Heart right ventricle (tissue), 16 donors: ENCODE measurements at regions not wholly inside any gene's neighbourhood (a gene's known extent, or its start where the extent isn't known, plus 50 kb on each side); places are given as distances from the start of the nearest gene placed in this dataset.

ENCODE experiments used
- ATAC-seq, 8 donors: fragments of 200-7000 bp; cut with Tn5 transposase; one replicate each; pipeline ENCODE4 v1.9.1; 2020; ENCODE audit warnings: mild to moderate bottlenecking in 8 of 8, moderate library complexity in 8 of 8, moderate number of reproducible peaks in 1 of 8
- DNase-seq, 2 donors: peaks; one replicate each; pipeline ENCODE4 v3.0.0-alpha.2; 2020
- H3K27ac ChIP-seq, 10 donors: fragments of 200-600 bp; sonication (generic) in 2 of 10; one replicate each; pipeline versions ENCODE4 v1.5.0 to v1.8.0; 2020 to 2022; ENCODE audit warnings: mild to moderate bottlenecking in 3 of 10
- H3K27me3 ChIP-seq, 7 donors: fragments of 200-600 bp; one replicate each; pipeline ENCODE4 v1.8.0; 2021 to 2022; ENCODE audit warnings: mild to moderate bottlenecking in 2 of 7
- H3K36me3 ChIP-seq, 9 donors: fragments of 200-600 bp; sonication (generic) in 1 of 9; one replicate each; pipeline versions ENCODE4 v1.5.0 to v1.8.0; 2020 to 2022; ENCODE audit warnings: mild to moderate bottlenecking in 2 of 9
- H3K4me1 ChIP-seq, 9 donors: fragments of 200-600 bp; sonication (generic) in 1 of 9; one replicate each; pipeline versions ENCODE4 v1.5.0 to v1.8.0; 2020 to 2022; ENCODE audit warnings: mild to moderate bottlenecking in 4 of 9
- H3K4me3 ChIP-seq, 10 donors: fragments of 200-600 bp; sonication (generic) in 2 of 10; one replicate each; pipeline versions ENCODE4 v1.5.0 to v1.8.0; 2020 to 2022; ENCODE audit warnings: mild to moderate bottlenecking in 7 of 10, moderate library complexity in 2 of 10
- H3K9me3 ChIP-seq, 11 donors: fragments of 200-600 bp in 10 of 11; sonication (generic) in 2 of 11; one replicate each; pipeline versions ENCODE4 v1.5.0 to v1.8.0; 2013 to 2022; ENCODE audit warnings: mild to moderate bottlenecking in 2 of 11, control low read depth in 1 of 11, moderate library complexity in 1 of 11
- WGBS, 2 donors: extraction: QIAGEN DNeasy Blood & Tissue Kit; methylation state at CpG; one replicate each; pipeline ENCODE4 v1.1.7; 2013; ENCODE audit warnings: inconsistent platforms in 1 of 2; 5-methylcytosine and 5-hydroxymethylcytosine counted together
- intact Hi-C, 10 donors: fragments of 100-400 bp; cut with DNase I; formaldehyde crosslinking; loops; one replicate each; pipeline versions ENCODE4 v1.11.1 to v1.14.2; 2022
- TF ChIP-seq, protein P1 (sequence below), 9 donors: fragments of 200-600 bp; sonication (generic) in 2 of 9; IDR thresholded peaks; one replicate each; pipeline versions ENCODE4 v1.5.0 to v1.8.0; 2021 to 2022; ENCODE audit warnings: antibody characterized with exemption in 9 of 9, mild to moderate bottlenecking in 5 of 9, moderate library complexity in 1 of 9
- donor health status: Arrhythmogenic right ventricular cardiomyopathy.
- donor health status: ischemic (EF 13 %, LVEDD 7.1; RV severe dilation, severe dysfunction).
- donor health status: healthy with polysubstance abuse.
- donor health status: DM: no; HTN: yes; CAD: no.
- donor health status: DM: no; HTN: no; CAD: no.
- donor health status: ischemic (EF 25% LVEDD 6.9; RV normal size, moderate dysfunction).
- donor health status: ischemic (EF 25% LVEDD 5.7; RV mildly dilated, moderate dysfunction).
- donor health status: healthy.
- donor health status: DM: yes; HTN: yes; CAD: no.
- donor health status: Ischemic cardiomyopathy.
- donor health status: ischemic (EF 35%, LVEDD 5.7; RV mildly dilated, moderate dysfunction).
- donor health status: nonischemic (EF 11% LVEDD 7.7; RV severe dilation, severe dysfunction).
- donor health status: DM: yes; HTN: yes; CAD: no.
- donor health status: PGD.
- donor health status: ischemic (EF 29% LVEDD 5.4; RV normal size, mild dysfunction).
- donor health status: nonischemic (EF 23%, LVEDD 6.1; RV moderate dilation, normal function).

DNA sequence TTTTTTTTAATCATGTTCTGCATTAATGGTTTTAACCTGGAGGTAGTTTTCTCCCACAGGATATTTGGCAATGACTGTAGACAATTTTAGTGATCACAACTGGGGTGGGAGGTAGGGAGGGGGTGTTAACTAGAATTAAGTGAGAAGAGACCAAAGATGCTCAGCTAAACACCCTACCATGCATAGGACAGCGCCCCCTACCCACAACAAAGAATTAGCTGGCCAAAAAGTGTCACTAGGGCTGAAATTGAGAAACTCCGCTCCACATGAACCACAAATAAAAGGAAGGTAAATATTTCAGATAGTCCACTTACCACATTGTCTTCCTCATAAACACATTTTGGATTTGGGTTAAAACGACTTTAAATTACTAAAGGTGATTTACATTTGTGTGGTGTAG is 942.6 kb downstream of the SUCLG1 start:
- ATAC-seq: no peak
- Histone ChIP-seq H3K4me1 (no peaks in the 10 kb centered on the region), H3K27me3 (no peaks in the 10 kb centered on the region), H3K4me3 (no peak overlapping the region), H3K9me3 (peaks cover 0 to 29% (median 0%) of the 10 kb centered on the region in 11 donors), H3K36me3 (no peaks in the 10 kb centered on the region), H3K27ac (no peak overlapping the region)
- TF ChIP-seq, protein P1, sequence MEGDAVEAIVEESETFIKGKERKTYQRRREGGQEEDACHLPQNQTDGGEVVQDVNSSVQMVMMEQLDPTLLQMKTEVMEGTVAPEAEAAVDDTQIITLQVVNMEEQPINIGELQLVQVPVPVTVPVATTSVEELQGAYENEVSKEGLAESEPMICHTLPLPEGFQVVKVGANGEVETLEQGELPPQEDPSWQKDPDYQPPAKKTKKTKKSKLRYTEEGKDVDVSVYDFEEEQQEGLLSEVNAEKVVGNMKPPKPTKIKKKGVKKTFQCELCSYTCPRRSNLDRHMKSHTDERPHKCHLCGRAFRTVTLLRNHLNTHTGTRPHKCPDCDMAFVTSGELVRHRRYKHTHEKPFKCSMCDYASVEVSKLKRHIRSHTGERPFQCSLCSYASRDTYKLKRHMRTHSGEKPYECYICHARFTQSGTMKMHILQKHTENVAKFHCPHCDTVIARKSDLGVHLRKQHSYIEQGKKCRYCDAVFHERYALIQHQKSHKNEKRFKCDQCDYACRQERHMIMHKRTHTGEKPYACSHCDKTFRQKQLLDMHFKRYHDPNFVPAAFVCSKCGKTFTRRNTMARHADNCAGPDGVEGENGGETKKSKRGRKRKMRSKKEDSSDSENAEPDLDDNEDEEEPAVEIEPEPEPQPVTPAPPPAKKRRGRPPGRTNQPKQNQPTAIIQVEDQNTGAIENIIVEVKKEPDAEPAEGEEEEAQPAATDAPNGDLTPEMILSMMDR (IDR thresholded peaks at IDR 0.05): no peak
- no peak for DNase-seq
- intact Hi-C loops: no loop called here
- 48 to 51% methylated on average over 3 of the region's 3 CpGs for WGBS, 2 donors

DNA sequence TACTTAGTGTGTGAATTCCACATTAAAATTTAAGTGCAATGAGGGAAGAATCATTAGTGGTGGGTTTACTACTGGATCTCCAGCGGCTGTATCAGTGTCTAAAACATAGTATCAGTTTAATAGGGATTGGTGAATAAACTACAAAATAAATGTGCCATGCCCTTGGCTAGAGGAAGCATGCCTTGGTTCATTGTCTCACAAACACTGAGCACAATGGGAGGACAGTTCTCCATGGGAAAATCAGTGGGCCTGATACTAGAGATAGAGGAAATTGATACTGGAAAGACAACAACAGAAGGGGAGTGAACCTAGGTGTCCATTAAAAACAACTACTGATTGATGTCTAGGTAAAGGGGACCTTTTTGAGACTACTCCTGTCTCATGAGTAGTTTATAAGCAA is 971.6 kb downstream of the SUCLG1 start:
- TF ChIP-seq, protein P1 (IDR thresholded peaks at IDR 0.05): no peak
- no peak for DNase-seq
- no peaks in the 10 kb centered on the region for H3K36me3 ChIP-seq
- H3K9me3 ChIP-seq: peaks cover 0 to 15% (median 0%) of the 10 kb centered on the region in 11 donors
- no peak overlapping the region for H3K4me3 ChIP-seq
- H3K4me1 ChIP-seq: no peaks in the 10 kb centered on the region
- intact Hi-C loops: no loop called here
- H3K27ac ChIP-seq: no peak overlapping the region
- H3K27me3 ChIP-seq: no peaks in the 10 kb centered on the region
- WGBS, 2 donors: 73 to 89% methylated on average over 1 of the region's 1 CpG
- ATAC-seq: no peak

DNA sequence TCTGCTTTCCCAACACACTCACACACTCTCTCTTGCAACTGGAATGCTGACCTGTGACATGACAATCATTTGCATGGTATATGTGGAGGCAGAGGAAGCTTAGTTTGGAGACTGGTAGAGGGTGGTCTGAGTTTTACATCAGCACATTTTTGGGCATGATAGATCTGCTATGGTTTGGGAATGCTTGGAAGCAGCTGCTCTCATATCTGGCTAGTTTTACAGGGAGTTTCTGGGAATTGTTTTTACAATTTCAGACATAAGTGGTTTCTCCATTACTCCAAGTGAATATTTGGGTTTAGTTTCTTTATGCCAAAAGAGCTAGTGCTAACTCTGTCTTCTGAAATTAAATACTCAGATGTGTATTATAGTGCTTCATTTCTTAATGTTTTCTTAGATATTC is 977.6 kb downstream of the SUCLG1 start:
- TF ChIP-seq, protein P1 (IDR thresholded peaks at IDR 0.05): no peak
- intact Hi-C loops: no loop called here
- Histone ChIP-seq H3K4me1 (no peaks in the 10 kb centered on the region), H3K27ac (no peak overlapping the region), H3K9me3 (no peaks in the 10 kb centered on the region), H3K4me3 (no peak overlapping the region), H3K27me3 (no peaks in the 10 kb centered on the region), H3K36me3 (no peaks in the 10 kb centered on the region)
- no peak for DNase-seq
- no peak for ATAC-seq

DNA sequence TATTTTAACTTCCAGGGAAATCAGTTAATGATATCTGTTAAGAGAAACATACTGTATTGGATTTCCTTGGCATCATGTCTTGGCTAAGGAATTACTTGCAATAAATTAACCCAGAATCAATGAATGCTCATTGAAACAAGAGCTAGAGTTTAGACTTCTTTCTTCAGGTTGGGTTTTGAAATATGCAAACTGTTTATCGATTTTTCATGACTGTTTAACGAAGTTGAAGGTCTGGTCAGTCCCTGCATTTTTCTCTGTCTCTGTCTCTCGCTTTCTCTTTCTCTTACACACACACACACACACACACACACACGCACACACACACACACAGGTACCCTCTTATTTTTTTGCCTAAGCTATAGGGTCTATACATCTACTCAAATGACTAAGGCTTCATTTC is 981.0 kb downstream of the SUCLG1 start:
- TF ChIP-seq, protein P1 (IDR thresholded peaks at IDR 0.05): no peak
- ATAC-seq (no peak), DNase-seq (no peak)
- no peak overlapping the region for H3K27ac ChIP-seq
- intact Hi-C loops: no loop called here
- H3K36me3 ChIP-seq: no peaks in the 10 kb centered on the region
- no peak overlapping the region for H3K4me3 ChIP-seq
- no peaks in the 10 kb centered on the region for H3K4me1 ChIP-seq
- WGBS, 2 donors: 52 to 70% methylated on average over 4 of the region's 4 CpGs
- no peaks in the 10 kb centered on the region for H3K27me3 ChIP-seq
- H3K9me3 ChIP-seq: no peaks in the 10 kb centered on the region

DNA sequence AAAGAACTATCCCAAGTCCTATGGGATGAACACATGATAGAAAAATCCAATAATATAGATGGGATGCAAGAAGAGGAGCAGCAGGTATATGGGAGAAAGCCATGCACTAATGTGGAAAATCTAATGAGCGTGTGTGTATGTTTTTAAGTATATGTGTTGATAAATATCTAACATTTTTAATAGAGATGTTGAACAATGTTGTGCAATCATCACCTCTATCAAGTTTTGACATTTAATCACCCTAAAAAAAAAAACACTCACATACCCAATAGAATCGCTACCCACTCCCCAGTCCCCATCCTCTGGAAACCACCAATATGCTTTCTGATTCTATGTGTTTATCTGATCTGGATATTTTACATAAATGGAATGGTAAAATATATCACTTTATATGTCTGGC is 983.7 kb downstream of the SUCLG1 start:
- Histone ChIP-seq H3K27ac (no peak overlapping the region), H3K9me3 (no peaks in the 10 kb centered on the region), H3K4me1 (no peaks in the 10 kb centered on the region), H3K4me3 (no peak overlapping the region), H3K36me3 (no peaks in the 10 kb centered on the region), H3K27me3 (no peaks in the 10 kb centered on the region)
- TF ChIP-seq, protein P1 (IDR thresholded peaks at IDR 0.05): no peak
- 97 to 99% methylated on average over 2 of the region's 2 CpGs for WGBS, 2 donors
- ATAC-seq (no peak), DNase-seq (no peak)
- intact Hi-C loops: no loop called here
